HUES64 (cell line): ENCODE measurements at regions not wholly inside any gene's neighbourhood (a gene's known extent, or its start where the extent isn't known, plus 50 kb on each side); places are given as distances from the start of the nearest gene placed in this dataset.
"Not testable (repeated sequence)": the region's sequence is repeated elsewhere in the genome, so short reads cannot be mapped to it uniquely, and the experiment has no call there.

Experiments used
- H3K27ac ChIP-seq: 2 replicates; pipeline ENCODE4 v1.7.0; 2013; ENCODE audit warnings: low read depth, low read length, inconsistent platforms
- H3K27me3 ChIP-seq: 2 replicates; pipeline ENCODE4 v1.6.1; 2013; ENCODE audit warnings: mild to moderate bottlenecking, low read length; ENCODE audit not compliant: insufficient read depth
- H3K36me3 ChIP-seq: 2 replicates; pipeline ENCODE4 v1.6.1; 2013; ENCODE audit warnings: mild to moderate bottlenecking, low read length; ENCODE audit not compliant: insufficient read depth
- H3K4me1 ChIP-seq: 2 replicates; pipeline ENCODE4 v1.6.1; 2013; ENCODE audit warnings: mild to moderate bottlenecking, low read length, moderate library complexity; ENCODE audit not compliant: insufficient read depth
- H3K4me3 ChIP-seq: 2 replicates; pipeline ENCODE4 v1.5.1; 2013; ENCODE audit warnings: mild to moderate bottlenecking, low read length, moderate library complexity
- H3K9ac ChIP-seq: 2 replicates; pipeline ENCODE4 v1.6.1; 2013; ENCODE audit warnings: mild to moderate bottlenecking, low read depth, low read length
- H3K9me3 ChIP-seq: 2 replicates; pipeline ENCODE4 v1.6.1; 2013; ENCODE audit warnings: low read depth, low read length; ENCODE audit not compliant: insufficient read depth
- WGBS: fragments of 150-250, 120-280 bp; methylation state at CpG from one replicate; pipeline ENCODE4 v1.1.7; 2013; ENCODE audit warnings: missing lambda C conversion rate; 5-methylcytosine and 5-hydroxymethylcytosine counted together

DNA sequence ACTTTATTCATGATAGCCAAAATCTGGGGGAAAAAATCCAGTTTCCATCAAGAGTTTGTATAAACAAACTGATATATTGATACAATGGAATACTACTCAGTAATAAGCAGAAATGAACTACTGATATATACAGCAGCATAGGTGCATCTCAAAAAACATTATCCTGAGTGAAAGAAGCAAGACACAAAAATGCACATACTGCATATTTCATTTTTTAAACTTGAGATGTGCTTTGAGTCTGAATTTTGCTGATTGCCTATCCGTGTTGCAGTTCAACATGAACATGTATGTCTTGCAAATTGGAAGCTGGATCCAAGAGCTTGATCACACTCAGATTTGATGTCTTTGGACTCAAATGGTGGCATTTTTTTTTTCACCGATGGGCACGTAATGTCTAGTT is 132.4 kb downstream of the TSEN15 start:
- no peaks in the 10 kb centered on the region for H3K27me3 ChIP-seq
- WGBS = 96% methylated on average over 3 of the region's 3 CpGs
- no peak overlapping the region for H3K4me3 ChIP-seq
- H3K9ac ChIP-seq = no peak overlapping the region
- H3K4me1 ChIP-seq = no peaks in the 10 kb centered on the region
- no peaks in the 10 kb centered on the region for H3K36me3 ChIP-seq
- no peak overlapping the region for H3K27ac ChIP-seq
- no peaks in the 10 kb centered on the region for H3K9me3 ChIP-seq

DNA sequence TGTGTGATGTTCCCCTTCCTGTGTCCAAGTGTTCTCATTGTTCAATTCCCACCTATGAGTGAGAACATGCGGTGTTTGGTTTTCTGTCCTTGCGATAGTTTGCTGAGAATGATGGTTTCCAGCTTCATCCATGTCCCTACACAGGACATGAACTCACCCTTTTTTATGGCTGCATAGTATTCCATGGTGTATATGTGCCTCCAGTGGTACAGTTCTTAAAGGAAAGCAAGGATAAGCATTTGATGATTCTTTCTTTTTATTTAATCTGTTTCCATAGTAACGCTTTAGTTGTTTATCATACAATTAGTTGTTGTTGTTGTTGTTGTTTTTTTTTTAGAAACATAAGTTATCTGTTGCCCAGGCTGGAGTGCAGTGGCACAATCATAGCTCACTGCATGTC is 133.1 kb downstream of the TSEN15 start:
- not testable (repeated sequence) for H3K27me3 ChIP-seq, H3K27ac ChIP-seq, H3K9ac ChIP-seq, H3K9me3 ChIP-seq, H3K36me3 ChIP-seq, H3K4me1 ChIP-seq, H3K4me3 ChIP-seq
- 80% methylated on average over 1 of the region's 3 CpGs for WGBS

DNA sequence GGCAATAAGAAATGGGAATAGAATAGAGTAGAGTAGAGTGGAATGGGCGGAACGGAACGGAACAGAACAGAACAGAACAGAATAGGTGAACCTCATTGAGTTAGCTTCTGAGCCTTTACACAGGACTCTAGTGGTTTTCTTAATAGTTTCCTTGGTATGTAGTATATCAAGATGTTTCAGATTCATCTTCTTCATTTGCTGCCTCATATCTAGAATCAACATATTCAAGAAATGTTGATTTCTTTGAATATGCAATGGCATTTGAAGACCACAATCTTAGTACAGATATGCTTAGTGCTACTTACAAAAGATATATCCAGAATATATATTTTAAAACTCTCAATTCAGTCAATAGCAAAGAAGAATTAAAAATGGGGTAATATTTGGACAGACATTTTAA is 133.8 kb downstream of the TSEN15 start:
- H3K27ac ChIP-seq = no peak overlapping the region
- no peak overlapping the region for H3K4me3 ChIP-seq
- H3K4me1 ChIP-seq = no peaks in the 10 kb centered on the region
- no peaks in the 10 kb centered on the region for H3K36me3 ChIP-seq
- no peaks in the 10 kb centered on the region for H3K9me3 ChIP-seq
- H3K9ac ChIP-seq = no peak overlapping the region
- WGBS = 94% methylated on average over 3 of the region's 3 CpGs
- H3K27me3 ChIP-seq = no peaks in the 10 kb centered on the region

DNA sequence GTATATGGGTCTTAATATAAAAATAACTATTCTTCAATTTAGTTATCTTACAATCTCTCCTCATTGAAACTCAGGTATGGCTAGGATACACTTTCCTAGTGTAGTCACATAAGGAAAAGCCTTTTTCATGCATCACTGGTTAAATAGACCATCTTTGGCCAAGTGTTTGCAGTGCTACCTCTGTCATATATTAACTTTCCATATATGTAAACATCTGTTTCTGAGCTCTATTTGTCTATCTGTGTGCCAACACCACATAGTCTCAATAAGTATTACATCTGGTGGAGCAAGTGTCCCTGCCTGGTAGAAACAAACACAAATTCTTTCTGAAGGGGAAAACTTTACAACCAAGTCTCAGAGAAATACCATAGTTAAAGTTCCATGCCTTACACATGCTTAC is 134.6 kb downstream of the TSEN15 start:
- Histone ChIP-seq H3K4me3 (no peak overlapping the region), H3K27me3 (no peaks in the 10 kb centered on the region), H3K27ac (no peak overlapping the region), H3K4me1 (no peaks in the 10 kb centered on the region), H3K36me3 (no peaks in the 10 kb centered on the region), H3K9ac (no peak overlapping the region), H3K9me3 (no peaks in the 10 kb centered on the region)

DNA sequence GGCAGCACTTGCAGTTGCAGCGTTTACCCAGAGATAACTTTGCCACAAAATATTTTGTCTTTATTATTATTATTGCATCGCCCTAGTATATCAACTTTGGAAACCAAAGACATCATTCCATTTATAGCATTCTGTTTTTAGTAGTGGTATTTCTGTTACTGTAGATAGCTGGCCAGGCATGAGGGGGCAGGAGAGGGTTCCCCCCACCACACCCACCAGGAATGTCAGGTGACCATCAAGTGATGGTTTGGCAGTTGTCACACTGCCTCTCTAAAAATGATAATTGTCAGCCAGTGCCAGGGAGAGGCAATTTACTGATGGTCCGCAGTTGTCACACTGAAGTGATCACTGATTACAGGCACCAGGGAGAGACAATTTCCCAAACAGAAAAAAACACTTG is 135.6 kb downstream of the TSEN15 start:
- Histone ChIP-seq H3K4me3 (no peak overlapping the region), H3K4me1 (no peaks in the 10 kb centered on the region), H3K9me3 (no peaks in the 10 kb centered on the region), H3K9ac (no peak overlapping the region), H3K27ac (no peak overlapping the region), H3K36me3 (no peaks in the 10 kb centered on the region), H3K27me3 (no peaks in the 10 kb centered on the region)
- whole genome bisulfite sequencing = 95% methylated on average over 2 of the region's 3 CpGs

DNA sequence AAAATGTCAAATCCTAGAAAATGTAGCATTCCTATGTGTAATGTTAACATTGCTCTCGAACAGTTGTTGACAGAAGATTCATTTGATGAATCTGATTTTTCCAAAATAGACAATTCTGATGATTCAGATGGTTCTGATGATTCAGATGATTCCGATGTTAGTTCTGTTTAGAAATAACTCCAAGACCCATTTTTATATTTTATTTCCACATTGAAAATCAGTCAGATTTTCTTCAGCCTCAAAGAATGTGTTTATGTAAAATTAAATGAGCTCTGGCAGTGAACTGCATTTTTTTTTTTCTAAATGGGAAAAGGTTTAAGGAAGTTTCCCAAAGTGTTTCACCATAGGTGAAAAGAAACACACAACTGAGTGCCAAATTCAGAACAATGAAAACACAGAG is 136.5 kb downstream of the TSEN15 start:
- no peak overlapping the region for H3K9ac ChIP-seq
- H3K27me3 ChIP-seq = no peaks in the 10 kb centered on the region
- H3K4me1 ChIP-seq = no peaks in the 10 kb centered on the region
- no peak overlapping the region for H3K27ac ChIP-seq
- H3K9me3 ChIP-seq = no peaks in the 10 kb centered on the region
- WGBS = 96% methylated on average over 1 of the region's 2 CpGs
- no peaks in the 10 kb centered on the region for H3K36me3 ChIP-seq
- H3K4me3 ChIP-seq = no peak overlapping the region

DNA sequence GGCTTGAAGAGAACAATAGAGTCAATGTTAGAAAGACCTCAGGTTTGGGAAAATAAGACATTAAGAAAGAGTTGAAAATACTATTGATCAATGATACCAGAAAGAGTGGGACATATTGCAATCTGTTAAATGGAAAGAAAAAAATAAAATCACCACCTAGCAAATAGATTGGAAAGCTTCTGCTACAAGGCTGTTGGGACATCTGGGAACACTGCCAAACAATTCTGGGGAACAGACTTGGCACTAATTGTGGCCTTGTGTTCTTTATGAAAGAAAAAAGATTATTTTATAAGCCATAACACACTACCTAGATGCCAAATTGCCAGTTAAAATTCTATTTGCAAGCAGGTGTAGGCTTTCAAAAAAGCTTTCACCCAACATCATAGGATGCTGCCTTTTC is 137.8 kb downstream of the TSEN15 start:
- Histone ChIP-seq H3K36me3 (no peaks in the 10 kb centered on the region), H3K9ac (no peak overlapping the region), H3K4me1 (no peaks in the 10 kb centered on the region), H3K27me3 (no peaks in the 10 kb centered on the region), H3K9me3 (no peaks in the 10 kb centered on the region), H3K27ac (no peak overlapping the region), H3K4me3 (no peak overlapping the region)

DNA sequence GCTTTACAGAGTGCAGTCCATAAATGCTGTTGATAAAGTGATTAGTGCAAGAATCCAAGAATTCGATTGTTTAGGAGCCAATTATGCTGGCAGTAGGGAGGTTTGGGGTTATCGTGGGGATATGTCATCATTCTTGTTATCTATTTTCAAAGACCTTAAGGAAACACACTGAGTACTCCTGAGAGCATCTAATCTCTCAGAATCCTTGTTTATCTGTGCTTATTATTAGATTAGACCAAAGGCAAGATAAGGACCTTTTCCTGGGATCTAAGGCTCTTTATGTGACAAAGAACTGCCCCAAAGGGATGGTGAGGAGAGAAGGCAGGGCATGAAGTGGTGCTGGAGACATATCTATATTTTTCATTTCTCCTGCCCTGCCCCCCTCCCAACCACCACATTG is 139.1 kb downstream of the TSEN15 start:
- Histone ChIP-seq H3K27ac (no peak overlapping the region), H3K9me3 (no peaks in the 10 kb centered on the region), H3K36me3 (no peaks in the 10 kb centered on the region), H3K27me3 (no peaks in the 10 kb centered on the region), H3K4me3 (no peak overlapping the region), H3K4me1 (no peaks in the 10 kb centered on the region), H3K9ac (no peak overlapping the region)
- 84% methylated on average over 2 of the region's 2 CpGs for WGBS

DNA sequence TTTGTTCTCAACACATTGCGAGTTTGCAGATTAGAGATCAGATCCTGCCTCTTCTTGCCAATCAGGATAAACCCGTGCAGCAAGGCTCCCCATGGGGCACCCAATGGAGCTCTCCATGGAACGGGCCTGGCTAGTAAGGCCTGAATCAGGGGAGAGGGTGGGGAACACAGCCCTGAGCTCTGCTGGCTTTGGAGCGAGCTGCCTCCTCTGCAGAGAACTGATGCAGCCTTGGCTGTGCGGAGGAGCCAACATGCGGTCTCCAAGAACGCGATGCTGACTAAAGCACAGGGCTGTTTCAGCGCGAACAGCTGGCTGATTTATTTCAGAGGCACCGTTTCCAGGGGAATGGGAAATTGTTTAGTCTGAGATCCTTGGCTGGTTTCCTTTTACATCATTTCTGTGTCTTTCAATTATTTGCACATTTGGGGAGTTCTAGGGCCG is 139.7 kb downstream of the TSEN15 start:
- Histone ChIP-seq H3K36me3 (no peaks in the 10 kb centered on the region), H3K27me3 (no peaks in the 10 kb centered on the region), H3K9ac (no peak overlapping the region), H3K4me1 (no peaks in the 10 kb centered on the region), H3K4me3 (no peak overlapping the region), H3K9me3 (no peaks in the 10 kb centered on the region), H3K27ac (no peak overlapping the region)
- WGBS = 89% methylated on average over 12 of the region's 12 CpGs

DNA sequence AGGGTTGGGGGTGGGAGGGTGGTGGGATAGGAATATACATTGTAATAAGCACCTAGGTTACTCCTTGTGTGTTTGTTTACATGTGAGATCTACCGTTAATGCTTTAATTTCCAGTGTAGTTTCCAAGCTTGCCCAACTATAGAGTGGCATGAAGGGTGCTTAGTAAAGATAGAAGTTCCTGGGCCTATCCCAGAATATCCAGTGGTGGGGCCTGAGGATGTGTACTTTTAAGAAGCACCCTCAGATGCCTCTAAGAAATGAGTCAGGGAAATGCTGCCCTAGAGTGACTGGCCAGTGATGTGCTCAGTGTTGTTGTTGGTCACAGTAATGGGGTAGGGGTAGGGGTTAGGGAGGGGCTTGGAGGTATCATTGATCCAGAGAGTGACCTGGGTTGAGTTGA is 141.3 kb downstream of the TSEN15 start:
- 86% methylated on average over 1 of the region's 1 CpG for WGBS
- Histone ChIP-seq H3K36me3 (no peaks in the 10 kb centered on the region), H3K27me3 (no peaks in the 10 kb centered on the region), H3K4me1 (no peaks in the 10 kb centered on the region), H3K4me3 (no peak overlapping the region), H3K27ac (no peak overlapping the region), H3K9me3 (no peaks in the 10 kb centered on the region), H3K9ac (no peak overlapping the region)

DNA sequence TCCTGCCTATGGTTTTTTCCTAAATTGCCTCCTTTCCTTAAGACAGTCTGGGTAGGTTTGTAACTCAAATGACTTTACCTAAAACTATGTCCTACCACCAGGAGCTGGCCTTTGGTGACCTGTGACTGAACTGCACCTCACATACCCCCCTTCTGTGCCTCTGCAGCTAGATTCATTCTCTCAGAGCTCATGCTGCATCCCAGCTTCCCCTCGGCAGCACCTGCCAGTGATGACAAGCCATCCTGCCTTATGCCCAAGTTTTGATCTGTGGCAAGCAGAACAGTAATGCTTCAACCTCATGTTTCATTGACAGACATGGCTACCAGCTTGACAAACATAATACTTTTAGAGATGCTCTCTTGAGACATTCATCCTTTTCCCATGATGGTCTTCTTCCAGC is 141.9 kb downstream of the TSEN15 start:
- WGBS = 92% methylated on average over 1 of the region's 1 CpG
- Histone ChIP-seq H3K36me3 (no peaks in the 10 kb centered on the region), H3K9me3 (no peaks in the 10 kb centered on the region), H3K27me3 (no peaks in the 10 kb centered on the region), H3K4me3 (no peak overlapping the region), H3K27ac (no peak overlapping the region), H3K9ac (no peak overlapping the region), H3K4me1 (no peaks in the 10 kb centered on the region)

DNA sequence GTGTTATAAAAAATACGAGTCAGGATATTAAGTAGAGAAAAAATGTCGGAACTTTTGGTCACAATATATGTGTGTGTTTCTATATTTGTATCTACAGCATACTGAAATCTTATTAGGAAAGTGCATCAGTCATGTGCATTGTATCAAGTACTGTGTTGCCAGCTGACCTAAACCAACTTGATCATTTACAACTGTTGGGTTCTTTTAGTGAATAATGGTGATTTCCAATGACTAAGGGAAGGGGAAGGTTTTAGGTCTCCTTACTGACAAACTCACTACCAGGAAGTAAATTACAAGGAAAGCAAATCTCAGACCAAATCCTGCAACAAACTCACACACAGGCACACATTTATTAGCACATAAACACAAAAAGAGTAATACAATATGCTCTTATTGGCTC is 142.7 kb downstream of the TSEN15 start:
- Histone ChIP-seq H3K27me3 (no peaks in the 10 kb centered on the region), H3K27ac (no peak overlapping the region), H3K36me3 (no peaks in the 10 kb centered on the region), H3K4me3 (no peak overlapping the region), H3K4me1 (no peaks in the 10 kb centered on the region), H3K9me3 (no peaks in the 10 kb centered on the region), H3K9ac (no peak overlapping the region)
- WGBS = 95% methylated on average over 2 of the region's 2 CpGs
